HEK293 (cell line): ENCODE measurements at regions not wholly inside any gene's neighbourhood (a gene's known extent, or its start where the extent isn't known, plus 50 kb on each side); places are given as distances from the start of the nearest gene placed in this dataset.

ENCODE experiments used
- BCL11B ChIP-seq: fragments of 450-650 bp; formaldehyde crosslinking; IDR thresholded peaks from 2 replicates; pipeline ENCODE4 v1.5.1; 2016; ENCODE audit warnings: low read depth, missing biosample characterization, missing genetic modification characterization
- HOXA7 ChIP-seq: sonication (generic); formaldehyde crosslinking; IDR thresholded peaks from 2 replicates; pipeline ENCODE4 v1.8.1; 2022; ENCODE audit warnings: missing genetic modification reagents, borderline replicate concordance
- HOXC10 ChIP-seq: sonication (generic); formaldehyde crosslinking; IDR thresholded peaks from 2 replicates; pipeline ENCODE4 v1.8.1; 2023; ENCODE audit warnings: mild to moderate bottlenecking, missing genetic modification reagents
- OSR2 ChIP-seq: fragments of 450-650 bp; formaldehyde crosslinking; IDR thresholded peaks from 2 replicates; pipeline ENCODE4 v1.5.1; 2016; ENCODE audit warnings: missing biosample characterization, missing genetic modification characterization
- PRDM10 ChIP-seq: fragments of 450-650 bp; formaldehyde crosslinking; IDR thresholded peaks from 2 replicates; pipeline ENCODE4 v1.5.1; 2016; ENCODE audit warnings: missing biosample characterization, missing genetic modification characterization
- ZNF121 ChIP-seq: fragments of 450-650 bp; formaldehyde crosslinking; IDR thresholded peaks from 2 replicates; pipeline ENCODE4 v1.5.1; 2016; ENCODE audit warnings: missing biosample characterization, missing genetic modification characterization
- ZNF174 ChIP-seq: fragments of 450-650 bp; formaldehyde crosslinking; IDR thresholded peaks from 2 replicates; pipeline ENCODE4 v1.5.0; 2017; ENCODE audit warnings: missing biosample characterization, mild to moderate bottlenecking, missing genetic modification characterization
- ZNF433 ChIP-seq: fragments of 450-650 bp; formaldehyde crosslinking; IDR thresholded peaks from 2 replicates; pipeline ENCODE4 v1.5.1; 2016; ENCODE audit warnings: missing biosample characterization, missing genetic modification characterization, low read depth
- ZNF488 ChIP-seq: fragments of 450-650 bp; formaldehyde crosslinking; IDR thresholded peaks from 2 replicates; pipeline ENCODE4 v1.5.1; 2016; ENCODE audit warnings: missing biosample characterization, missing genetic modification characterization
- ZNF777 ChIP-seq: fragments of 450-650 bp; formaldehyde crosslinking; IDR thresholded peaks from 2 replicates; pipeline ENCODE4 v1.5.1; 2017; ENCODE audit warnings: missing biosample characterization, missing genetic modification characterization, borderline replicate concordance
- TF ChIP-seq, protein P1 (sequence below): fragments of 450-650 bp; formaldehyde crosslinking; IDR thresholded peaks from 2 replicates; pipeline ENCODE4 v1.5.1; 2016; ENCODE audit warnings: missing biosample characterization, missing genetic modification characterization
- TF ChIP-seq, protein P2 (sequence below): fragments of 450-650 bp; formaldehyde crosslinking; IDR thresholded peaks from 2 replicates; pipeline ENCODE4 v1.5.1; 2016; ENCODE audit warnings: missing biosample characterization, missing genetic modification characterization

GRCh38 chr9:101951598-101951997 is 213.2 kb upstream of the GRIN3A start:
- TF ChIP-seq, protein P1, sequence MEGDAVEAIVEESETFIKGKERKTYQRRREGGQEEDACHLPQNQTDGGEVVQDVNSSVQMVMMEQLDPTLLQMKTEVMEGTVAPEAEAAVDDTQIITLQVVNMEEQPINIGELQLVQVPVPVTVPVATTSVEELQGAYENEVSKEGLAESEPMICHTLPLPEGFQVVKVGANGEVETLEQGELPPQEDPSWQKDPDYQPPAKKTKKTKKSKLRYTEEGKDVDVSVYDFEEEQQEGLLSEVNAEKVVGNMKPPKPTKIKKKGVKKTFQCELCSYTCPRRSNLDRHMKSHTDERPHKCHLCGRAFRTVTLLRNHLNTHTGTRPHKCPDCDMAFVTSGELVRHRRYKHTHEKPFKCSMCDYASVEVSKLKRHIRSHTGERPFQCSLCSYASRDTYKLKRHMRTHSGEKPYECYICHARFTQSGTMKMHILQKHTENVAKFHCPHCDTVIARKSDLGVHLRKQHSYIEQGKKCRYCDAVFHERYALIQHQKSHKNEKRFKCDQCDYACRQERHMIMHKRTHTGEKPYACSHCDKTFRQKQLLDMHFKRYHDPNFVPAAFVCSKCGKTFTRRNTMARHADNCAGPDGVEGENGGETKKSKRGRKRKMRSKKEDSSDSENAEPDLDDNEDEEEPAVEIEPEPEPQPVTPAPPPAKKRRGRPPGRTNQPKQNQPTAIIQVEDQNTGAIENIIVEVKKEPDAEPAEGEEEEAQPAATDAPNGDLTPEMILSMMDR (tag by site-specific recombination) = no peak
- TF ChIP-seq OSR2 (tag by site-specific recombination) = no peak
- no peak for TF ChIP-seq ZNF777 (tag by site-specific recombination)
- no peak for TF ChIP-seq ZNF121 (tag by site-specific recombination)
- no peak for TF ChIP-seq ZNF488 (tag by site-specific recombination)
- no peak for TF ChIP-seq ZNF433 (tag by site-specific recombination)
- no peak for TF ChIP-seq HOXA7 (CRISPR knock-in tag)
- TF ChIP-seq PRDM10 (tag by site-specific recombination) = no peak
- no peak for TF ChIP-seq HOXC10 (CRISPR knock-in tag)
- TF ChIP-seq, protein P2, sequence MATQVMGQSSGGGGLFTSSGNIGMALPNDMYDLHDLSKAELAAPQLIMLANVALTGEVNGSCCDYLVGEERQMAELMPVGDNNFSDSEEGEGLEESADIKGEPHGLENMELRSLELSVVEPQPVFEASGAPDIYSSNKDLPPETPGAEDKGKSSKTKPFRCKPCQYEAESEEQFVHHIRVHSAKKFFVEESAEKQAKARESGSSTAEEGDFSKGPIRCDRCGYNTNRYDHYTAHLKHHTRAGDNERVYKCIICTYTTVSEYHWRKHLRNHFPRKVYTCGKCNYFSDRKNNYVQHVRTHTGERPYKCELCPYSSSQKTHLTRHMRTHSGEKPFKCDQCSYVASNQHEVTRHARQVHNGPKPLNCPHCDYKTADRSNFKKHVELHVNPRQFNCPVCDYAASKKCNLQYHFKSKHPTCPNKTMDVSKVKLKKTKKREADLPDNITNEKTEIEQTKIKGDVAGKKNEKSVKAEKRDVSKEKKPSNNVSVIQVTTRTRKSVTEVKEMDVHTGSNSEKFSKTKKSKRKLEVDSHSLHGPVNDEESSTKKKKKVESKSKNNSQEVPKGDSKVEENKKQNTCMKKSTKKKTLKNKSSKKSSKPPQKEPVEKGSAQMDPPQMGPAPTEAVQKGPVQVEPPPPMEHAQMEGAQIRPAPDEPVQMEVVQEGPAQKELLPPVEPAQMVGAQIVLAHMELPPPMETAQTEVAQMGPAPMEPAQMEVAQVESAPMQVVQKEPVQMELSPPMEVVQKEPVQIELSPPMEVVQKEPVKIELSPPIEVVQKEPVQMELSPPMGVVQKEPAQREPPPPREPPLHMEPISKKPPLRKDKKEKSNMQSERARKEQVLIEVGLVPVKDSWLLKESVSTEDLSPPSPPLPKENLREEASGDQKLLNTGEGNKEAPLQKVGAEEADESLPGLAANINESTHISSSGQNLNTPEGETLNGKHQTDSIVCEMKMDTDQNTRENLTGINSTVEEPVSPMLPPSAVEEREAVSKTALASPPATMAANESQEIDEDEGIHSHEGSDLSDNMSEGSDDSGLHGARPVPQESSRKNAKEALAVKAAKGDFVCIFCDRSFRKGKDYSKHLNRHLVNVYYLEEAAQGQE (tag by site-specific recombination) = no peak
- TF ChIP-seq BCL11B (tag by site-specific recombination) = no peak
- TF ChIP-seq ZNF174 (tag by site-specific recombination) = no peak
